Uterus (tissue), 3 donors: ENCODE measurements at regions not wholly inside any gene's neighbourhood (a gene's known extent, or its start where the extent isn't known, plus 50 kb on each side); places are given as distances from the start of the nearest gene placed in this dataset.
A peak's percentile ranks its signal among the peaks of the same experiment; 100 is the strongest.

Source experiments
- DNase-seq, 2 donors: peaks; one replicate each; pipeline ENCODE4 v3.0.0-alpha.2; 2019 to 2020
- H3K27ac ChIP-seq, 2 donors: fragments of 200-600 bp; sonication (generic); 1 replicate in 1 of 2; 2 replicates in 1 of 2; pipeline ENCODE4 v1.5.1; 2016 to 2018
- H3K27me3 ChIP-seq, 2 donors: fragments of 200-600 bp; sonication (generic); one replicate each; pipeline ENCODE4 v1.5.1; 2018 to 2019; ENCODE audit warnings: control low read depth in 1 of 2
- H3K36me3 ChIP-seq, 2 donors: fragments of 200-600 bp; sonication (generic); one replicate each; pipeline ENCODE4 v1.5.1; 2019; ENCODE audit warnings: control low read depth in 1 of 2
- H3K4me1 ChIP-seq, 2 donors: fragments of 200-600 bp; sonication (generic); one replicate each; pipeline ENCODE4 v1.5.1; 2018 to 2019; ENCODE audit warnings: control low read depth in 1 of 2
- H3K4me3 ChIP-seq, 2 donors: fragments of 200-600 bp; sonication (generic); 1 replicate in 1 of 2; 2 replicates in 1 of 2; pipeline ENCODE4 v1.5.1; 2018 to 2019; ENCODE audit warnings: mild to moderate bottlenecking in 1 of 2
- H3K9me3 ChIP-seq, 2 donors: fragments of 200-600 bp; sonication (generic); one replicate each; pipeline ENCODE4 v1.5.1; 2019; ENCODE audit warnings: control low read depth in 1 of 2
- CTCF ChIP-seq, 4 experiments: fragments of 200-600 bp in 2 of 4; fragments of 450-650 bp in 2 of 4; sonication (generic) in 2 of 4; IDR thresholded peaks; one replicate each; pipeline ENCODE4 v1.5.1; 2016 to 2019; ENCODE audit warnings: antibody characterized with exemption in 4 of 4, mild to moderate bottlenecking in 2 of 4, moderate library complexity in 1 of 4
- POLR2A ChIP-seq, 2 donors: fragments of 450-650 bp; IDR thresholded peaks; one replicate each; pipeline ENCODE4 v1.6.1; 2016; ENCODE audit warnings: antibody characterized with exemption in 2 of 2, mild to moderate bottlenecking in 1 of 2, moderate library complexity in 1 of 2
- intact Hi-C: fragments of 100-400 bp; cut with DNase I; formaldehyde crosslinking; loops from one replicate; pipeline ENCODE4 v1.15.1; 2023; ENCODE audit warnings: low total_unique reads
- donor health status: DM: yes; HTN: yes; CAD: no.

GRCh38 chr4:19010761-19011160 lies 989.2 kb upstream of the LCORL start:
- intact Hi-C loops = no loop called here
- Histone ChIP-seq H3K36me3 (no peaks in the 10 kb centered on the region), H3K4me3 (no peak overlapping the region), H3K27ac (no peak overlapping the region), H3K4me1 (no peaks in the 10 kb centered on the region), H3K27me3 (no peaks in the 10 kb centered on the region), H3K9me3 (no peaks in the 10 kb centered on the region)
- DNase-seq = no peak
- TF ChIP-seq CTCF (IDR thresholded peaks at IDR 0.05) (no peak), POLR2A (IDR thresholded peaks at IDR 0.05) (no peak)

- Histone ChIP-seq H3K27ac (no peak overlapping the region), H3K4me1 (no peaks in the 10 kb centered on the region), H3K9me3 (no peaks in the 10 kb centered on the region), H3K27me3 (no peaks in the 10 kb centered on the region), H3K36me3 (no peaks in the 10 kb centered on the region), H3K4me3 (no peak overlapping the region)
- TF ChIP-seq POLR2A (IDR thresholded peaks at IDR 0.05) (no peak), CTCF (IDR thresholded peaks at IDR 0.05) (no peak)
- intact Hi-C loops = no loop called here
- peak in 1 of 2 donors; percentile 28 for DNase-seq
Measured at GRCh38 chr4:19009881-19010280, 988.3 kb upstream of the LCORL start.

GRCh38 chr4:19005211-19005610 lies 983.7 kb upstream of the LCORL start:
- H3K4me3 ChIP-seq = no peak overlapping the region
- no peak overlapping the region for H3K27ac ChIP-seq
- H3K27me3 ChIP-seq = no peaks in the 10 kb centered on the region
- intact Hi-C loops = no loop called here
- TF ChIP-seq CTCF (IDR thresholded peaks at IDR 0.05) (no peak), POLR2A (IDR thresholded peaks at IDR 0.05) (no peak)
- H3K4me1 ChIP-seq = no peaks in the 10 kb centered on the region
- no peak for DNase-seq
- H3K9me3 ChIP-seq = no peaks in the 10 kb centered on the region
- H3K36me3 ChIP-seq = no peaks in the 10 kb centered on the region

GRCh38 chr4:19002170-19002569 lies 980.6 kb upstream of the LCORL start:
- no peak overlapping the region for H3K4me3 ChIP-seq
- TF ChIP-seq CTCF (IDR thresholded peaks at IDR 0.05) = no peak
- no peak for TF ChIP-seq POLR2A (IDR thresholded peaks at IDR 0.05)
- intact Hi-C loops = no loop called here
- H3K4me1 ChIP-seq = no peaks in the 10 kb centered on the region
- no peaks in the 10 kb centered on the region for H3K36me3 ChIP-seq
- no peak for DNase-seq
- H3K27me3 ChIP-seq = no peaks in the 10 kb centered on the region
- no peak overlapping the region for H3K27ac ChIP-seq
- H3K9me3 ChIP-seq = no peaks in the 10 kb centered on the region

- no peak for TF ChIP-seq CTCF (IDR thresholded peaks at IDR 0.05)
- no peak for TF ChIP-seq POLR2A (IDR thresholded peaks at IDR 0.05)
- DNase-seq = no peak
- intact Hi-C loops = no loop called here
Measured at GRCh38 chr4:18999595-18999994, 978.0 kb upstream of the LCORL start.

More at GRCh38 chr4:18999595-18999994, 978.0 kb upstream of the LCORL start:
- no peaks in the 10 kb centered on the region for H3K36me3 ChIP-seq
- no peaks in the 10 kb centered on the region for H3K27me3 ChIP-seq
- no peak overlapping the region for H3K27ac ChIP-seq
- no peaks in the 10 kb centered on the region for H3K9me3 ChIP-seq
- H3K4me3 ChIP-seq = no peak overlapping the region
- no peaks in the 10 kb centered on the region for H3K4me1 ChIP-seq
